A673 (cell line): ENCODE measurements at regions not wholly inside any gene's neighbourhood (a gene's known extent, or its start where the extent isn't known, plus 50 kb on each side); places are given as distances from the start of the nearest gene placed in this dataset.

Experiments
- EZH2 ChIP-seq: fragments of 200-600 bp; sonication (generic); IDR thresholded peaks from 2 replicates; pipeline ENCODE4 v1.6.1; 2017; ENCODE audit warnings: borderline replicate concordance, low read depth, mild to moderate bottlenecking, mixed read lengths, antibody characterized with exemption, low read length; ENCODE audit not compliant: poor library complexity, severe bottlenecking
- TF ChIP-seq, protein P1 (sequence below): fragments of 300-800, 200-600 bp; sonication (generic); conservative IDR thresholded peaks from 2 replicates; pipeline ENCODE4 v1.5.1; 2017; ENCODE audit warnings: low read depth, mild to moderate bottlenecking, antibody characterized with exemption, low read length, moderate library complexity, mixed read lengths

- TF ChIP-seq, protein P1, sequence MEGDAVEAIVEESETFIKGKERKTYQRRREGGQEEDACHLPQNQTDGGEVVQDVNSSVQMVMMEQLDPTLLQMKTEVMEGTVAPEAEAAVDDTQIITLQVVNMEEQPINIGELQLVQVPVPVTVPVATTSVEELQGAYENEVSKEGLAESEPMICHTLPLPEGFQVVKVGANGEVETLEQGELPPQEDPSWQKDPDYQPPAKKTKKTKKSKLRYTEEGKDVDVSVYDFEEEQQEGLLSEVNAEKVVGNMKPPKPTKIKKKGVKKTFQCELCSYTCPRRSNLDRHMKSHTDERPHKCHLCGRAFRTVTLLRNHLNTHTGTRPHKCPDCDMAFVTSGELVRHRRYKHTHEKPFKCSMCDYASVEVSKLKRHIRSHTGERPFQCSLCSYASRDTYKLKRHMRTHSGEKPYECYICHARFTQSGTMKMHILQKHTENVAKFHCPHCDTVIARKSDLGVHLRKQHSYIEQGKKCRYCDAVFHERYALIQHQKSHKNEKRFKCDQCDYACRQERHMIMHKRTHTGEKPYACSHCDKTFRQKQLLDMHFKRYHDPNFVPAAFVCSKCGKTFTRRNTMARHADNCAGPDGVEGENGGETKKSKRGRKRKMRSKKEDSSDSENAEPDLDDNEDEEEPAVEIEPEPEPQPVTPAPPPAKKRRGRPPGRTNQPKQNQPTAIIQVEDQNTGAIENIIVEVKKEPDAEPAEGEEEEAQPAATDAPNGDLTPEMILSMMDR, result no peak
- TF ChIP-seq EZH2, result no peak
Measured at GRCh38 chr1:221648201-221648600, 93.7 kb downstream of the DUSP10 start.
